HG03064 (cell line): ENCODE measurements at regions not wholly inside any gene's neighbourhood (a gene's known extent, or its start where the extent isn't known, plus 50 kb on each side); places are given as distances from the start of the nearest gene placed in this dataset.

ENCODE experiments used
- ATAC-seq: cut with Tn5 transposase; IDR thresholded peaks from one replicate; pipeline ENCODE4 v1.9.1; 2021; ENCODE audit warnings: low read depth; ENCODE audit not compliant: unreplicated experiment

- ATAC-seq: no peak
Observed at GRCh38 chr2:187274146-187274545, 173.9 kb downstream of the CALCRL start.

GRCh38 chr2:187272255-187272654 is 175.8 kb downstream of the CALCRL start:
- no peak for ATAC-seq

GRCh38 chr2:187271825-187272224 is 176.2 kb downstream of the CALCRL start:
- no peak for ATAC-seq

DNA sequence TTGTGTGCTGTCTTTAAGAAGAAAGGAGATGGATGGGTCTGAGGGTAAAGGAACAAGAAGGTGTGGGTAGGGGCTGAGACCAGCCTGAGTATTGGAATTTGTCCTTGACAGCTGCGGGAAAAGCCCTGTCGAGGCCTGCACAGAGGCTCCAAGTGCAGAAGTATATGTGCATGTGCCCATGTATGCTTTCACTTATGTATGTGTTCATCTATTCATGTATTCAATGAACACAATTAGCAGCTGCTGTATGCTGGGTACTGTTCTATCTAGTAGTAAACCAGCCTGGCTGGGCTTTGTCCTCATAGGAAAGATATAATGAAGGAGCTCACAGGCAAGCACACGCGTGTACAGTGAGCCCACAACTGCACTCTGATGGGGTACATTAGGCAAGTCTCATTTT is 181.4 kb downstream of the CALCRL start:
- no peak for ATAC-seq

DNA sequence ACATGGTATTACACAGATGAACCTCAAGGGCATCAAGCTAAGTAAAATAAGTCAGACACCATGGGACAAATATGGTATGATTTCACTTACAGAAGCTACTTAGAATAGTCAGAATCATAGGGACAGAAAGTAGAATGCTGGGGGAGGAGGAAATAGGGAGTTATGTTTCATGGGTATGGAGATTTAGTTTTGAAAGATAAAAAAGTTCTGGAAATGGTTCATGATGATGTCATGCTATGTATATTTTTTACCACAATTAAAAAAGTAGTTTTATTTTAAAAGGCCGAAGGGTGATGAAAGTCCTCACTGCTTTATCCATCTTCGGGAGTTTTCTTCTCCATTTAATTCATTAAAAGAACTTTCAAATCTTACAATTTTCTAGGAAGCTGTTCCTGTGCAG is 181.9 kb downstream of the CALCRL start:
- no peak for ATAC-seq

DNA sequence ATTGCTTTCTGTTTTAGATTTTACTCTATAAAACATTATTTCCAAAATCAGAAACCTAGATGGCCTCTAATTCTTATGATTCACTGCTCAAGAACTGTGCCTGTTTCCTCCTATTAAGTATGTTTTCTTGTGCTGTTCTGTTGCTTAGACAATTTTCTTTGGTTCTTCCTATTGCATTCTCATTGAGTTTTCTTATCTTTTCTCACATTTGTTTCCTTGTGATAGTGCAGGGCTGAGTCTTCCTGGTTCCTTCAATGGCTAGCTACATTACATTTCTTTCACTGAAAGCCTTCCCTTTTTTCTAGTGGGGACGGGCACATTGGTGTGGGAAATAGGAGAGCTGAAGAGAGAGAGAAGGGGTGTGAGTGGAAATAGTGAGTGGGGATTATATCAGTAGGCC is 183.4 kb downstream of the CALCRL start:
- ATAC-seq: no peak

GRCh38 chr2:187263675-187264560 is 184.1 kb downstream of the CALCRL start:
- ATAC-seq: no peak

GRCh38 chr2:187261705-187262104 is 186.3 kb downstream of the CALCRL start:
- no peak for ATAC-seq

DNA sequence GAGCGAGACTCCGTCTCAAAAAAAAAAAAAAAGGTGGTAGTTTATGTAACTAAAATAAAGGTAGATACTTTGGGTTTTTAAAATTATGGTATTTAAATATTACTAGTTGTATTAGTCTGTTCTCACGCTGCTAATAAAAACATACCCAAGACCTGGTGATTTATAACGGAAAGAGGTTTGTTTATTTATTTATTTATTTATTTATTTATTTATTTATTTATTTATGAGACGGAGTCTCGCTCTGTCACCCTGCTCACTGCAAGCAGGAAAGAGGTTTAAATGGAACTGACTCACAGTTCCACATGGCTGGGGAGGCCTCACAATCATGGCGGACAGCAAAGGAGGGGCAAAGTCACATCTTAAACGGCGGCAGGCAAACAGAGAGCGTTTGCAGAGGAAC is 196.0 kb downstream of the CALCRL start:
- ATAC-seq: no peak

DNA sequence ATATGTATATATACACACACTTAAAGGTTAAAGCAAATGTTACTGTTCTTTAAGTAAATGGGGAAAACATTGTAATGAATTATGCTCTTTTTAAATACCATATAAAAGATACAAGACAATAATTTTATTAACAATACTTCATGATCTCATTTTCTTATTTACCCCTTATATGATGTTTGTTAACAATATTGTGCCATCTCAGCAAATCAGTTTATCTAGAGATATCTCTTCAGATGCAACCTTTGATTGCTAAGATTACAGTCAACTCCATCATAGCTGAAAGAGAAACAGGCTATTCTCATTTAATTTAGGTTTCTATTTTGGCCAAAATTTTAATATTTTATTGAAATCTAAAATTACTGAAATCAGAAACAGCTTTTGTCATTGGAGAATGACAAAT is 197.9 kb downstream of the CALCRL start:
- no peak for ATAC-seq

- no peak for ATAC-seq
Observed at GRCh38 chr2:187233811-187234210, 214.2 kb downstream of the CALCRL start.

GRCh38 chr2:187232749-187233148 is 215.3 kb downstream of the CALCRL start:
- no peak for ATAC-seq

GRCh38 chr2:187230088-187230487 is 218.0 kb downstream of the CALCRL start:
- no peak for ATAC-seq

GRCh38 chr2:187228986-187229385 is 219.1 kb downstream of the CALCRL start:
- no peak for ATAC-seq

GRCh38 chr2:187224989-187225388 is 223.1 kb downstream of the CALCRL start:
- ATAC-seq: no peak

GRCh38 chr2:187220071-187220470 is 228.0 kb downstream of the CALCRL start:
- ATAC-seq: no peak

GRCh38 chr2:187215532-187216240 is 232.4 kb downstream of the CALCRL start:
- ATAC-seq: no peak

DNA sequence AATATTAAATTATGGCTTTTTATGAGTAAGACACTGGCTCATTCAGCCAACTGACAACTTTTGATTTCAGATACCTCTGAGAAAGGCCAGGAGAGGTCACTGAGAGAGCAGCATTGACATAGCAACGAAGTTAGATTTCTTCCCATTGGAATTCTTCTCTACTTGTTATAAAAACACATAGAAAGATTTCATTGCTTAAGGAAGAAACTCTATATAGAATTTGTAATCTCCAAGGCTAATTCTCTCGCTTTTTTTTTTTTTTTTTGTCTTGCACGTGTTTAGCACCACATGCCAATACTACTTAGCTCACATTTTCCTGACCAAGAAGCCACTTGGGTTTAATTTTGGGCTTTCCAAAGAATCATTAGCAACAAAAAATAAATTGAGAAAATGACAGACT is 233.7 kb downstream of the CALCRL start:
- no peak for ATAC-seq

DNA sequence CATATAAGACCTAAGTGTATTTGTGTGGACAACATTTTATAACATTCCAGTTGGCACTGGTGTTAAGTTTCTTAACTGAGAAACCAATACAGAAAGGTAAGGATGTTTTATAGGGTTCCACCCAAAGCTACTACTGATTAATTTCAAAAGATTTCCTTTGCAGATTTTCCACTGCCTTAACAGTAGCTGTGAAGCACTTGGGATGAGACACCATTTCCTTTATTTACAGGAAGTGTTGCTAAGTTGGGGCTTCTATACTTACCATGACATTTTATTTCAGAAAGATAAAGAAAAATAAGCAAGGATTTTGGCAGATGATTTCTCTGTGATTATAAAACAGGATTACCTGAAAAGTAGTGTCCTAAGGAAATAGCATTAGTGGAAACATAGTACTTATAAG is 234.3 kb downstream of the CALCRL start:
- no peak for ATAC-seq

GRCh38 chr2:187210726-187211125 is 237.3 kb downstream of the CALCRL start:
- no peak for ATAC-seq

DNA sequence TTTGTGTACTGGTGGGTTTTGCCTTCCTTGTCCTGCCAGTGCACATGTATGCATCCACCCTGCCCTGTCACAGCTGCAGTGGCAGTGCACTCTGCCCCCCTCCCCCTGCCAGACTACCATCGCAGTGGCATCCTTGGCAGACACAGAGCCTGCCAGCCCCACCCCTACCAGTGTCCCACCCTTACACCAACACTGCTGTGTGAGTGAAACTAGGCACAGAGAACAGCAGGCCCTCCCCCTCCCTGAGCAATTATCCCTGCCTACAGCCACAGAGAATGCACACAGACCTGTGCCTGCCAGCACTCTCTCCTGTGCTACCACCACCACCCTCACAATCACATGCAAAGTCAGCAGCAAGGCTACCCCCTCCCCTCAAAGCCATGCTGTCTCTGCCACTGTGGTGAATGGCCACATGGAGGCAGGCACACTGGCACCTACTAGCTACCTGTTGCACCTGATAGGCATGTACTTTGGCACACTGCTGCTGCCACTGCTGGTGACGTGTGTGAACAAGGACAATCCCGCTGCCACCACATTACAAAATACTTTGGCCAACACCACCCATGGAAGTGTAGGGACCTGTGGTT is 239.8 kb downstream of the CALCRL start:
- no peak for ATAC-seq

- ATAC-seq: no peak
Observed at GRCh38 chr2:187207126-187207525, 240.9 kb downstream of the CALCRL start.
